SK-N-SH (cell line): ENCODE measurements at regions not wholly inside any gene's neighbourhood (a gene's known extent, or its start where the extent isn't known, plus 50 kb on each side); places are given as distances from the start of the nearest gene placed in this dataset.

Experiments
- CTCF ChIA-PET: fragments of 300-600, 350-600 bp; formaldehyde crosslinking; extraction: SDS; loops from one replicate; lab custom pipeline; 2021; lab: Yijun Ruan, JAX
- POLR2A ChIA-PET: fragments of 350-600 bp; sonication (Branson Sonifier 250); formaldehyde crosslinking; extraction: SDS; loops from one replicate; lab custom pipeline; 2020; ENCODE audit warnings: antibody characterized with exemption, inconsistent platforms; lab: Yijun Ruan, JAX
- DNase-seq: peaks from one replicate; pipeline ENCODE4 v3.0.0; 2012
- H2AFZ ChIP-seq: fragments of 200-600 bp; sonication (generic); 2 replicates; pipeline ENCODE4 v1.8.1; 2016; ENCODE audit warnings: antibody characterized with exemption, mild to moderate bottlenecking, low read depth
- H3F3A ChIP-seq: fragments of 200-600 bp; sonication (generic); replicated peaks from 2 replicates; pipeline ENCODE3; 2016; ENCODE audit warnings: antibody characterized with exemption, mild to moderate bottlenecking; ENCODE audit not compliant: insufficient read depth
- H3K27ac ChIP-seq, 2 experiments: fragments of 200-500 bp in 1 of 2; fragments of 200-600 bp in 1 of 2; sonication (Bioruptor generic) in 1 of 2; sonication (generic), shearing (Covaris generic) in 1 of 2; 2 replicates each; pipeline versions ENCODE4 v1.5.1 to v1.6.1; 2014 to 2016; ENCODE audit warnings: low read depth in 2 of 2, inconsistent platforms in 1 of 2, low read length in 1 of 2, mild to moderate bottlenecking in 1 of 2, mixed read lengths in 1 of 2
- H3K27me3 ChIP-seq: fragments of 200-600 bp; sonication (generic), shearing (Covaris generic); 2 replicates; pipeline ENCODE4 v1.6.1; 2016; ENCODE audit warnings: mixed run types; ENCODE audit not compliant: insufficient read depth
- H3K36me3 ChIP-seq, 2 experiments: fragments of 200-500 bp in 1 of 2; fragments of 200-600 bp in 1 of 2; sonication (Bioruptor generic) in 1 of 2; sonication (generic) in 1 of 2; replicated peaks in 1 of 2; 2 replicates each; pipeline versions ENCODE3 to v1.5.1; 2014 to 2016; ENCODE audit warnings: low read length in 1 of 2, mild to moderate bottlenecking in 1 of 2; ENCODE audit not compliant: insufficient read depth in 2 of 2, control insufficient read depth in 1 of 2
- H3K4me1 ChIP-seq, 2 experiments: fragments of 200-500 bp in 1 of 2; fragments of 200-600 bp in 1 of 2; sonication (Bioruptor generic) in 1 of 2; sonication (generic), shearing (Covaris generic) in 1 of 2; 2 replicates each; pipeline versions ENCODE4 v1.5.1 to v1.6.1; 2014 to 2016; ENCODE audit warnings: low read depth in 1 of 2, low read length in 1 of 2, mixed run types in 1 of 2; ENCODE audit not compliant: insufficient read depth in 2 of 2, control insufficient read depth in 1 of 2
- H3K4me2 ChIP-seq: fragments of 200-600 bp; sonication (generic), shearing (Covaris generic); 2 replicates; pipeline ENCODE4 v1.6.1; 2017; ENCODE audit warnings: mixed run types
- H3K4me3 ChIP-seq, 2 experiments: fragments of 200-500 bp in 1 of 2; fragments of 200-600 bp in 1 of 2; sonication (Bioruptor generic) in 1 of 2; sonication (generic), shearing (Covaris generic) in 1 of 2; 2 replicates each; pipeline versions ENCODE4 v1.5.1 to v1.8.1; 2014 to 2016; ENCODE audit warnings: low read depth in 2 of 2, inconsistent platforms in 1 of 2, low read length in 1 of 2, mild to moderate bottlenecking in 1 of 2, mixed read lengths in 1 of 2, moderate library complexity in 1 of 2
- H3K79me2 ChIP-seq: fragments of 200-600 bp; sonication (generic); 2 replicates; pipeline ENCODE4 v1.8.1; 2017; ENCODE audit warnings: mild to moderate bottlenecking; ENCODE audit not compliant: insufficient read depth
- H3K9ac ChIP-seq: fragments of 200-600 bp; sonication (generic); 2 replicates; pipeline ENCODE4 v1.6.1; 2017; ENCODE audit warnings: mixed run types
- H3K9me2 ChIP-seq: fragments of 200-600 bp; sonication (generic); 2 replicates; pipeline ENCODE4 v1.6.1; 2017; ENCODE audit warnings: mixed run types
- H3K9me3 ChIP-seq: fragments of 200-600 bp; sonication (generic); 2 replicates; pipeline ENCODE4 v1.6.1; 2017; ENCODE audit warnings: mixed run types, mild to moderate bottlenecking, moderate library complexity
- H4K20me1 ChIP-seq: fragments of 200-600 bp; sonication (generic); 2 replicates; pipeline ENCODE4 v1.6.1; 2017; ENCODE audit warnings: mild to moderate bottlenecking, mixed run types; ENCODE audit not compliant: insufficient read depth
- ELF1 ChIP-seq: IDR thresholded peaks from 2 replicates; pipeline ENCODE4 v1.4.0; 2012
- EZH2phosphoT487 ChIP-seq: fragments of 200-600 bp; sonication (generic); IDR thresholded peaks from 2 replicates; pipeline ENCODE4 v1.6.1; 2017; ENCODE audit warnings: low read depth, mixed run types, mild to moderate bottlenecking, antibody characterized with exemption, moderate library complexity, borderline replicate concordance
- GATA2 ChIP-seq: sonication (generic); formaldehyde crosslinking; IDR thresholded peaks from 2 replicates; pipeline ENCODE4 v1.5.0; 2020; ENCODE audit warnings: mild to moderate bottlenecking, missing genetic modification reagents
- POLR2AphosphoS5 ChIP-seq: IDR thresholded peaks from 2 replicates; pipeline ENCODE4 v1.6.1; 2012; ENCODE audit warnings: low read depth, low read length
- RCOR1 ChIP-seq: fragments of 150-350 bp; IDR thresholded peaks from 2 replicates; pipeline ENCODE4 v1.6.1; 2017; ENCODE audit warnings: antibody characterized with exemption, low read length
- RFX5 ChIP-seq: IDR thresholded peaks from 2 replicates; pipeline ENCODE4 v1.6.1; 2012; ENCODE audit warnings: mild to moderate bottlenecking, improper control_type of control experiment, low read length
- SIN3A ChIP-seq: IDR thresholded peaks from 2 replicates; pipeline ENCODE4 v1.6.1; 2012; ENCODE audit warnings: low read depth, mild to moderate bottlenecking, low read length, moderate library complexity, borderline replicate concordance
- SMC3 ChIP-seq: IDR thresholded peaks from 2 replicates; pipeline ENCODE4 v1.6.1; 2012; ENCODE audit warnings: low read depth, low read length, improper control_type of control experiment
- TAF1 ChIP-seq: IDR thresholded peaks from 2 replicates; pipeline ENCODE4 v1.6.1; 2012; ENCODE audit warnings: low read depth, mild to moderate bottlenecking, low read length, moderate library complexity, borderline replicate concordance
- TCF12 ChIP-seq: IDR thresholded peaks from 2 replicates; pipeline ENCODE4 v1.4.0; 2012
- YY1 ChIP-seq: IDR thresholded peaks from 2 replicates; pipeline ENCODE4 v1.4.0; 2012; ENCODE audit warnings: low read depth, mild to moderate bottlenecking
- WGBS: methylation state at CpG from one replicate; pipeline ENCODE4 v1.1.6; 2017; ENCODE audit warnings: low lambda C conversion rate; 5-methylcytosine and 5-hydroxymethylcytosine counted together
- TF ChIP-seq, protein P1 (sequence below): IDR thresholded peaks from 2 replicates; pipeline ENCODE4; 2012
- TF ChIP-seq, protein P2 (sequence below): fragments of 150-350 bp; IDR thresholded peaks from 2 replicates; pipeline ENCODE4 v1.6.1; 2017; ENCODE audit warnings: antibody characterized with exemption, low read length, low read depth, borderline replicate concordance
- TF ChIP-seq, protein P3 (sequence below): IDR thresholded peaks from 2 replicates; pipeline ENCODE4 v1.6.1; 2012; ENCODE audit warnings: mild to moderate bottlenecking, low read depth, low read length, moderate library complexity

DNA sequence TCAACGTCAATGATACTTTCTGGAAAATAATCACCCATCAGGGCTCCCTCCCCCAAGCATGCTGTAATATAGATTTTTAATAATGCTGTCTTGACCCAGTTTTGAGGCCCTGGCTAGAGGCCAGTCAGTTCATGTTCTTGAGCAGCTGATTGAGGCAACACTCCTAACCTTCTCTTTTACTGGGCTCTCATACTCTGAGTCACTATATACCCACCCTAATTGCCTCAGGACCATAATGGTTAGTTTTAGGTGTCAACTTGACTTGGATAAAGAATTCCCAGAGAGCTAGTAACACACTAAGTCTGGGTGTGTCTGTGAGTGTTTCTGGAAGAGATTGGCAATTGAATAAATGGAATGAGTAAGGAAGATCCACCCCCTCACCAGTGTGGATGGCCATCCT lies 527.0 kb upstream of the ATP2B1 start (continued):
- TF ChIP-seq, protein P1, sequence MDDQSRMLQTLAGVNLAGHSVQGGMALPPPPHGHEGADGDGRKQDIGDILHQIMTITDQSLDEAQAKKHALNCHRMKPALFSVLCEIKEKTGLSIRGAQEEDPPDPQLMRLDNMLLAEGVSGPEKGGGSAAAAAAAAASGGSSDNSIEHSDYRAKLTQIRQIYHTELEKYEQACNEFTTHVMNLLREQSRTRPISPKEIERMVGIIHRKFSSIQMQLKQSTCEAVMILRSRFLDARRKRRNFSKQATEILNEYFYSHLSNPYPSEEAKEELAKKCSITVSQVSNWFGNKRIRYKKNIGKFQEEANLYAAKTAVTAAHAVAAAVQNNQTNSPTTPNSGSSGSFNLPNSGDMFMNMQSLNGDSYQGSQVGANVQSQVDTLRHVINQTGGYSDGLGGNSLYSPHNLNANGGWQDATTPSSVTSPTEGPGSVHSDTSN: no peak
- TF ChIP-seq SIN3A (no peak), TAF1 (no peak)
- TF ChIP-seq, all 33 proteins: peak for 0

DNA sequence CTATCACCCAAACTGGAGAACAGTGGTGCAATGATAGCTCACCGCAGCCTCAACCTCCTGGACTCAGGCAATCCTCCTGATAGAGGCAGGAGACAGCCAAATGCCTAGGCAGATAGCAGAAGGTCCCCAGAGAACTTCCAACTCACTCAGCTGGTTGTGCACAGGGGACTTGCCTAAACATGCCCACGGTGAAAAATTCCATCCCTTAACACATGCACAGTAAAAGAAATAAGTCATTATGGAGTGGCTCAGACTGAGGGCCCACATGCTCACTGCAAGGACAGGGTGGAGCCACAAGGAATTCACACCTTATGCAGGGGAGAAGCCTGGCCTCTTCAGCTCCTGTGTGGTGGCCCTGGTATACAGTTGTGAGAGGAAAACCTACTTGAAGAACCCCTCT lies 525.8 kb upstream of the ATP2B1 start:
- H3K27ac ChIP-seq: peak overlapping the region in 1 of 2 experiments; percentile 83; a peak in 2 of 4 replicates
- TF ChIP-seq, protein P2, sequence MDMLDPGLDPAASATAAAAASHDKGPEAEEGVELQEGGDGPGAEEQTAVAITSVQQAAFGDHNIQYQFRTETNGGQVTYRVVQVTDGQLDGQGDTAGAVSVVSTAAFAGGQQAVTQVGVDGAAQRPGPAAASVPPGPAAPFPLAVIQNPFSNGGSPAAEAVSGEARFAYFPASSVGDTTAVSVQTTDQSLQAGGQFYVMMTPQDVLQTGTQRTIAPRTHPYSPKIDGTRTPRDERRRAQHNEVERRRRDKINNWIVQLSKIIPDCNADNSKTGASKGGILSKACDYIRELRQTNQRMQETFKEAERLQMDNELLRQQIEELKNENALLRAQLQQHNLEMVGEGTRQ: no peak
- no peak for TF ChIP-seq TAF1
- TF ChIP-seq TCF12: no peak
- no peak for TF ChIP-seq RFX5
- no peak for TF ChIP-seq SMC3
- no peak for TF ChIP-seq RCOR1
- TF ChIP-seq YY1: no peak
- no peak for TF ChIP-seq ELF1
- TF ChIP-seq GATA2 (CRISPR knock-in tag): no peak
- TF ChIP-seq EZH2phosphoT487: no peak
- TF ChIP-seq, protein P3, sequence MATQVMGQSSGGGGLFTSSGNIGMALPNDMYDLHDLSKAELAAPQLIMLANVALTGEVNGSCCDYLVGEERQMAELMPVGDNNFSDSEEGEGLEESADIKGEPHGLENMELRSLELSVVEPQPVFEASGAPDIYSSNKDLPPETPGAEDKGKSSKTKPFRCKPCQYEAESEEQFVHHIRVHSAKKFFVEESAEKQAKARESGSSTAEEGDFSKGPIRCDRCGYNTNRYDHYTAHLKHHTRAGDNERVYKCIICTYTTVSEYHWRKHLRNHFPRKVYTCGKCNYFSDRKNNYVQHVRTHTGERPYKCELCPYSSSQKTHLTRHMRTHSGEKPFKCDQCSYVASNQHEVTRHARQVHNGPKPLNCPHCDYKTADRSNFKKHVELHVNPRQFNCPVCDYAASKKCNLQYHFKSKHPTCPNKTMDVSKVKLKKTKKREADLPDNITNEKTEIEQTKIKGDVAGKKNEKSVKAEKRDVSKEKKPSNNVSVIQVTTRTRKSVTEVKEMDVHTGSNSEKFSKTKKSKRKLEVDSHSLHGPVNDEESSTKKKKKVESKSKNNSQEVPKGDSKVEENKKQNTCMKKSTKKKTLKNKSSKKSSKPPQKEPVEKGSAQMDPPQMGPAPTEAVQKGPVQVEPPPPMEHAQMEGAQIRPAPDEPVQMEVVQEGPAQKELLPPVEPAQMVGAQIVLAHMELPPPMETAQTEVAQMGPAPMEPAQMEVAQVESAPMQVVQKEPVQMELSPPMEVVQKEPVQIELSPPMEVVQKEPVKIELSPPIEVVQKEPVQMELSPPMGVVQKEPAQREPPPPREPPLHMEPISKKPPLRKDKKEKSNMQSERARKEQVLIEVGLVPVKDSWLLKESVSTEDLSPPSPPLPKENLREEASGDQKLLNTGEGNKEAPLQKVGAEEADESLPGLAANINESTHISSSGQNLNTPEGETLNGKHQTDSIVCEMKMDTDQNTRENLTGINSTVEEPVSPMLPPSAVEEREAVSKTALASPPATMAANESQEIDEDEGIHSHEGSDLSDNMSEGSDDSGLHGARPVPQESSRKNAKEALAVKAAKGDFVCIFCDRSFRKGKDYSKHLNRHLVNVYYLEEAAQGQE: no peak
- no peak for TF ChIP-seq POLR2AphosphoS5
- TF ChIP-seq, all 33 proteins: peak for 0
- Histone ChIP-seq H3K36me3 (no peaks in the 10 kb centered on the region), H3K79me2 (no peaks in the 10 kb centered on the region), H2AFZ (no peak overlapping the region), H3K27me3 (no peaks in the 10 kb centered on the region), H3K9me2 (no peaks in the 10 kb centered on the region), H3K4me3 (no peak overlapping the region), H3F3A (no peaks in the 10 kb centered on the region), H3K4me1 (peaks cover 0 to 4% of the 10 kb centered on the region in 2 experiments; a peak in 2 of 4 replicates), H3K4me2 (no peak overlapping the region), H3K9ac (no peak overlapping the region), H3K9me3 (no peaks in the 10 kb centered on the region), H4K20me1 (no peaks in the 10 kb centered on the region)
- WGBS: 52% methylated on average over 2 of the region's 2 CpGs
- POLR2A ChIA-PET: no interaction called here
- CTCF ChIA-PET: interaction anchor here (1.2 kb wide), 1 partner anchor 131 kb away, joined by 3 read pairs; no protein-coding TSS in a partner anchor
- no peak for DNase-seq
